HEK293T (cell line): ENCODE measurements at regions not wholly inside any gene's neighbourhood (a gene's known extent, or its start where the extent isn't known, plus 50 kb on each side); places are given as distances from the start of the nearest gene placed in this dataset.

Experiments used
- CTCF ChIA-PET: fragments of 350-600 bp; formaldehyde crosslinking; extraction: SDS; loops from one replicate; lab custom pipeline; 2021; ENCODE audit warnings: antibody characterized with exemption, inconsistent platforms; lab: Yijun Ruan, JAX
- POLR2A ChIA-PET: fragments of 350-600 bp; formaldehyde crosslinking; extraction: SDS; loops from one replicate; lab custom pipeline; 2020; ENCODE audit warnings: antibody characterized with exemption, inconsistent platforms; lab: Yijun Ruan, JAX
- DNase-seq: peaks from one replicate; pipeline ENCODE4 v3.0.0; 2012; ENCODE audit warnings: mixed read lengths; ENCODE audit errors: extremely low spot score
- ARNT ChIP-seq: fragments of 450-650 bp; IDR thresholded peaks from 2 replicates; pipeline ENCODE4 v1.6.1; 2017; ENCODE audit warnings: mild to moderate bottlenecking
- BHLHE40 ChIP-seq: fragments of 450-650 bp; IDR thresholded peaks from 2 replicates; pipeline ENCODE4 v1.6.1; 2016; ENCODE audit warnings: mild to moderate bottlenecking, moderate library complexity, borderline replicate concordance
- CTBP1 ChIP-seq: fragments of 450-650 bp; IDR thresholded peaks from 2 replicates; pipeline ENCODE4 v1.6.1; 2016; ENCODE audit warnings: borderline replicate concordance
- ELF4 ChIP-seq: fragments of 450-650 bp; IDR thresholded peaks from 2 replicates; pipeline ENCODE4 v1.6.1; 2017; ENCODE audit warnings: antibody characterized with exemption
- FOXA1 ChIP-seq: fragments of 450-650 bp; IDR thresholded peaks from 2 replicates; pipeline ENCODE4 v1.6.1; 2016; ENCODE audit warnings: mild to moderate bottlenecking
- FOXK2 ChIP-seq: fragments of 450-650 bp; IDR thresholded peaks from 2 replicates; pipeline ENCODE4 v1.6.1; 2016; ENCODE audit warnings: mild to moderate bottlenecking
- FOXM1 ChIP-seq: fragments of 450-650 bp; IDR thresholded peaks from 2 replicates; pipeline ENCODE4 v1.6.1; 2017; ENCODE audit warnings: mild to moderate bottlenecking, borderline replicate concordance
- HDGF ChIP-seq: fragments of 450-650 bp; IDR thresholded peaks from 2 replicates; pipeline ENCODE4 v1.6.1; 2017; ENCODE audit warnings: antibody characterized with exemption, borderline replicate concordance
- L3MBTL2 ChIP-seq: fragments of 450-650 bp; conservative IDR thresholded peaks from 2 replicates; pipeline ENCODE4 v1.6.1; 2016; ENCODE audit warnings: mild to moderate bottlenecking
- LEF1 ChIP-seq: fragments of 450-650 bp; IDR thresholded peaks from 2 replicates; pipeline ENCODE4 v1.6.1; 2017; ENCODE audit warnings: mild to moderate bottlenecking, borderline replicate concordance
- NFRKB ChIP-seq: fragments of 450-650 bp; IDR thresholded peaks from 2 replicates; pipeline ENCODE4 v1.6.1; 2016; ENCODE audit warnings: mild to moderate bottlenecking, moderate library complexity
- PKNOX1 ChIP-seq: fragments of 450-650 bp; IDR thresholded peaks from 2 replicates; pipeline ENCODE4 v1.6.1; 2016
- SP1 ChIP-seq: fragments of 450-650 bp; IDR thresholded peaks from 2 replicates; pipeline ENCODE4 v1.6.1; 2017
- SUZ12 ChIP-seq: fragments of 450-650 bp; IDR thresholded peaks from 2 replicates; pipeline ENCODE4 v1.6.1; 2016; ENCODE audit warnings: mild to moderate bottlenecking
- TARDBP ChIP-seq: fragments of 450-650 bp; IDR thresholded peaks from 2 replicates; pipeline ENCODE4 v1.6.1; 2016
- ZNF384 ChIP-seq: fragments of 450-650 bp; IDR thresholded peaks from 2 replicates; pipeline ENCODE4 v1.6.1; 2016

DNA sequence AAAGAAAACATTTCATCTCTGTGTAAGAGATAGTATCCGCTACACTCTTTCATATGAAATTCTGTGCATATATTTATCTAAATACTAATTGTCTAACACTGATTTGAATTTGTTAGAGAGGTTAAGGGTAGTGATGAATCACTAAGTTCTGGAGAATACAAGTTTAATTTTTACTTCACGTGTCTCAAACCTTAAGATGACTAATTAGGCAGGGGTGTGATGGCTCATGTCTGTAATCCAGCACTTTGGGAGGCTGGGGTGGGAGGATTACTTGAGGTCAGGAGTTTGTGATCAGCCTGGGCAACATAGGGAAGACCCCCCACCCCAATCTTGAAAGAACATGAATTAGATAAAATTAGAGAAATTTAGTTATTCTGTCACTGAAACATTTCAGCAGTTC, 2241.9 kb downstream of the PCDH7 start:
- CTCF ChIA-PET = no interaction called here
- TF ChIP-seq L3MBTL2 (no peak), BHLHE40 (no peak), LEF1 (no peak)
- no peak for DNase-seq
- POLR2A ChIA-PET = no interaction called here

DNA sequence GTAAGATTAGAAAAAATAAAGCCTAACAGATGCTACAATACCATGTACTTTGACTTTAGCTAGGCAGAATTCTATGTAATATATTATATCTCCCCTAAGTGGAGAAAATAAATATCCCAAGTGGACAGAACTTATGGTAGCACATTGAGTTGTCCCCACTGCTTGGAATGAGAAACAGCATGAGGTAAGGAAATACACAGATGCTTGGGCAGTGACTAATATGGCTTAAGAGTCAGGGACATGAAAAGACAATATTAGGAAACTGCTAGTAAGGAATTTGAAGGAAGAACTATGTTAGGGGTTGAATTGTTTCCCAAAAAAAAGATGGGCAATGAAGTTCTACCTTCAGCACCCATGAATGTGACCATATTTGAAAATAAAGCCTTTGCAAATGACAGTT, 2265.1 kb downstream of the PCDH7 start:
- CTCF ChIA-PET = no interaction called here
- TF ChIP-seq LEF1 = no peak
- TF ChIP-seq CTBP1 = no peak
- TF ChIP-seq BHLHE40 = no peak
- TF ChIP-seq L3MBTL2 = no peak
- no peak for TF ChIP-seq ZNF384
- no peak for TF ChIP-seq HDGF
- no peak for TF ChIP-seq FOXA1
- no peak for DNase-seq
- POLR2A ChIA-PET = no interaction called here

DNA sequence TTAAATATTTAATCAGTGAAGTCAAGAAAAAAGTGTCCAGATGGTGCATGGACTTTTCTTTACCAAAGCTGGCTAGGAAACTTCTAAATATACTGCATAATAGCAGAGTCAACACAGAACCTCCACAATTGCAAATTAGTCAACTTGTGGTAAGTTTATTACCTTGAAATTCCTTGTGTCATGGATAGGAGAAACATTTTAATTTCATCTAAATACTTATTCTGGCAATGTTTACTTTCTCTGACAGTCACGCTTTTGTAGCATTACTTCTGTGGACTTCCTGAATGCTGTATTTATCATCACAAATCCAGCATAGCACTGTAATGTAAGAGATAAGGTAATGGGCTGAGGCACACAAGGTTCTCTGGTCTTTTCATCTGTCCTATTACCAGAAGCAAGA, 2266.1 kb downstream of the PCDH7 start:
- ChIA-PET POLR2A (no interaction called here), CTCF (no interaction called here)
- no peak for DNase-seq
- no peak for TF ChIP-seq FOXM1
- TF ChIP-seq HDGF = no peak
- no peak for TF ChIP-seq BHLHE40
- no peak for TF ChIP-seq ARNT
- TF ChIP-seq FOXK2 = no peak
- TF ChIP-seq ZNF384 = no peak
- TF ChIP-seq SUZ12 = no peak
- TF ChIP-seq FOXA1 = no peak
- TF ChIP-seq CTBP1 = no peak
- no peak for TF ChIP-seq SP1
- TF ChIP-seq ELF4 = no peak

DNA sequence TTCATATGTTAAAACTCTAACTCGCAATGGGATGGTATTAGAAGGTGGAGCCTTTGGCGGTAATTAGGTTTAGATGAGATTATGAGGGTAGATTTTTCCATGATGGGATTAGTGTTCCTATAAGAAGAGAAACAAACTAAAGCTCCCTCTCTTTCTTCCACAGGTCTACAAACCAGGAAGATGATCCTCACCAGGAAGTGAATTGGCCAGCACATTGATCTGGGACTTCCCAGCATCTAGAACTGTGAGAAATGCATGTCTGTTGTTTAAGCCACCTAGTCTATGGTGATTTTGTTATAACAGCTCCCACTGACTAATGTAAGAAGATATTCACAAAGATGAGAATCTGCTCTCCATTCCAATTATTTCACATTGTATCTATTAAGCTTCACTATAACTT, 2266.9 kb downstream of the PCDH7 start:
- TF ChIP-seq CTBP1 (no peak), FOXA1 (no peak), TARDBP (no peak), ELF4 (no peak), FOXM1 (no peak), NFRKB (no peak), ZNF384 (no peak), LEF1 (no peak), FOXK2 (no peak), SUZ12 (no peak), HDGF (no peak)
- no peak for DNase-seq
- ChIA-PET CTCF (no interaction called here), POLR2A (no interaction called here)

DNA sequence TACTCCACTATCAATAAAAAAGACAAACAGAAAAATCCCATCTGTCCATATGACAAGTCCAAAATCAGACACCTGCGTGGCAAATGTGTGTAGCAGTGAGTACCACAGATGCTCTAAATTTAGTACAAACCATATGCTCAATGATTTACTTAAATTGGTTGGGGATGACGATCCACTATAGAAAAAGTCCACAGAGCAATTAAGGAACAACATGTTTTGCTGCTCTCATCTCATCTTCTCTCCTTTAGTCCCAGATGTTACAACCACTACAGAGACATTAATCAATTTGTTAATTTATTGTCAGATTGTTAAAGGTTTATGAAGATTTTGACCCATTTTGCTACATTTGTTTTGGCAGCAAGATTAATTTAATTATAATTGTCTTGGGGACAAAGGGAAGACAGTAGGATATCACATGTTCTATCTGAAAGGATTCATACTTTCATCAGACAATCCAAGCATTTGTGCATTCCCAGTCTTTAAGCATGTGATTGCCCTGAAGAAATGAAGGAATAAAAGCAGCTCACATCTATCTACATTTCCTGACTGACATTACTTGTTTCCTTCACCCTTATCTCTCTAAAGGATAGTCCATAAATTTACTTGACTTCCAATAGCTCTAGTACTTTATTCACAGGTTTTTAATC, 2268.1 kb downstream of the PCDH7 start:
- DNase-seq = no peak
- CTCF ChIA-PET = no interaction called here
- POLR2A ChIA-PET = no interaction called here
- TF ChIP-seq TARDBP (no peak), BHLHE40 (no peak), CTBP1 (no peak), FOXM1 (no peak), HDGF (no peak), ZNF384 (no peak), PKNOX1 (no peak), FOXK2 (no peak), ARNT (no peak), LEF1 (no peak), SP1 (no peak)

DNA sequence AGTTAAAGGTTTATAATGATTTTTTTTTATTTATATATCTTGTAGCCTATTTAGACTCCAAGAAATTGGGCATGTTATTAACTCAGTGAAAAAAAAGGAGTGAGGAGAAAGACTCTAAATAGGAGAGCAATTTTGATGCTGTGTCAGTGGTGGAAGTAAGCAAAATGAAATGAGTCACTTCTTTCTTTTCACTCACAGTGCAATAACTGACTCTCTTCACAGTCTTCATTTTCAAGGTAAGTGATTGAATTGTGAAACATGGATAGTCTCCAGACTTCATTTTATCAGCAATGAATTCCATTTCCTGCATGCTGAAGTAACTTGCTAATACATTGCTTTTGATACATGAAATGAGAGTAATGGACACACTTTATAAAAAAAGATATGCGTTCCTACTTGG, 2271.5 kb downstream of the PCDH7 start:
- DNase-seq = no peak
- TF ChIP-seq PKNOX1 = no peak
- TF ChIP-seq SP1 = no peak
- no peak for TF ChIP-seq BHLHE40
- no peak for TF ChIP-seq LEF1
- no peak for TF ChIP-seq FOXA1
- TF ChIP-seq HDGF = no peak
- no peak for TF ChIP-seq L3MBTL2
- no peak for TF ChIP-seq SUZ12
- no peak for TF ChIP-seq CTBP1
- ChIA-PET CTCF (no interaction called here), POLR2A (no interaction called here)

- TF ChIP-seq ELF4 (no peak), TARDBP (no peak), FOXM1 (no peak), ZNF384 (no peak), FOXA1 (no peak), L3MBTL2 (no peak), FOXK2 (no peak), CTBP1 (no peak), PKNOX1 (no peak), SP1 (no peak), BHLHE40 (no peak), NFRKB (no peak), HDGF (no peak), SUZ12 (no peak), LEF1 (no peak), ARNT (no peak)
- DNase-seq = no peak
- ChIA-PET POLR2A (no interaction called here), CTCF (no interaction called here)
Observed at GRCh38 chr4:32994981-32995881, 2275.1 kb downstream of the PCDH7 start.
